IPS-NIHi11 (cell line): ENCODE measurements at regions not wholly inside any gene's neighbourhood (a gene's known extent, or its start where the extent isn't known, plus 50 kb on each side); places are given as distances from the start of the nearest gene placed in this dataset.
"Not testable (repeated sequence)": the region's sequence is repeated elsewhere in the genome, so short reads cannot be mapped to it uniquely, and the experiment has no call there.

Experiments used
- DNase-seq: peaks from one replicate; pipeline ENCODE4 v3.0.0; 2012; ENCODE audit warnings: mixed read lengths, low spot score

GRCh38 chr20:47962286-47962963, 177.1 kb upstream of the SULF2 start:
- no peak for DNase-seq

GRCh38 chr20:47960769-47961541, 175.7 kb upstream of the SULF2 start:
- no peak for DNase-seq

- no peak for DNase-seq
Measured at GRCh38 chr20:47960277-47960676, 175.0 kb upstream of the SULF2 start.

- DNase-seq, result not testable (repeated sequence)
Measured at GRCh38 chr20:47957989-47958801, 172.9 kb upstream of the SULF2 start.

- DNase-seq, result no peak
Measured at GRCh38 chr20:47957135-47957534, 171.9 kb upstream of the SULF2 start.

- no peak for DNase-seq
Measured at GRCh38 chr20:47956268-47956995, 171.2 kb upstream of the SULF2 start.

GRCh38 chr20:47953471-47953870, 168.2 kb upstream of the SULF2 start:
- DNase-seq, result no peak

GRCh38 chr20:47952023-47952564, 166.8 kb upstream of the SULF2 start:
- DNase-seq, result no peak

- no peak for DNase-seq
Measured at GRCh38 chr20:47951521-47951971, 166.3 kb upstream of the SULF2 start.

GRCh38 chr20:47950913-47951283, 165.6 kb upstream of the SULF2 start:
- no peak for DNase-seq

GRCh38 chr20:47950124-47950912, 165.0 kb upstream of the SULF2 start:
- no peak for DNase-seq

GRCh38 chr20:47949230-47949629, 163.9 kb upstream of the SULF2 start:
- no peak for DNase-seq

- no peak for DNase-seq
Measured at GRCh38 chr20:47944682-47945081, 159.4 kb upstream of the SULF2 start.

GRCh38 chr20:47941869-47942268, 156.6 kb upstream of the SULF2 start:
- no peak for DNase-seq

- no peak for DNase-seq
Measured at GRCh38 chr20:47940101-47940813, 155.0 kb upstream of the SULF2 start.

GRCh38 chr20:47936612-47937011, 151.3 kb upstream of the SULF2 start:
- DNase-seq, result no peak

GRCh38 chr20:47934761-47935160, 149.5 kb upstream of the SULF2 start:
- no peak for DNase-seq

GRCh38 chr20:47931443-47931842, 146.2 kb upstream of the SULF2 start:
- DNase-seq, result no peak

- DNase-seq, result no peak
Measured at GRCh38 chr20:47931002-47931401, 145.7 kb upstream of the SULF2 start.
